A549 (cell line): ENCODE measurements at regions not wholly inside any gene's neighbourhood (a gene's known extent, or its start where the extent isn't known, plus 50 kb on each side); places are given as distances from the start of the nearest gene placed in this dataset.

Experiments used
- ATAC-seq, 2 experiments: fragments of 200-7000 bp in 1 of 2; fragments of >200 bp in 1 of 2; cut with Nextera tagmentation in 1 of 2; cut with Tn5 transposase in 1 of 2; 3 replicates each; pipeline versions ENCODE4 v1.8.0 to v1.9.1; 2018 to 2020; ENCODE audit warnings: mild to moderate bottlenecking in 1 of 2, moderate library complexity in 1 of 2
- CTCF ChIA-PET: fragments of 300-600 bp; sonication (Branson Sonifier 250); formaldehyde crosslinking; extraction: SDS; loops from one replicate; lab custom pipeline; 2021; ENCODE audit warnings: antibody characterized with exemption, inconsistent platforms; lab: Yijun Ruan, JAX
- POLR2A ChIA-PET: fragments of 350-600 bp; formaldehyde crosslinking; extraction: SDS; loops from one replicate; lab custom pipeline; 2021; ENCODE audit warnings: antibody characterized with exemption, inconsistent platforms; lab: Yijun Ruan, JAX
- DNase-seq, 2 experiments: peaks; one replicate each; pipeline versions ENCODE4 v3.0.0 to v3.0.0-alpha.2; 2011 to 2016; ENCODE audit warnings: low read depth in 1 of 2, low spot score in 1 of 2
- FAIRE-seq: peaks from 2 replicates; lab custom pipeline; 2011; peaks lifted over from hg19 to GRCh38; lab: Jason Lieb, UNC
- H3K27ac ChIP-seq, 2 experiments: fragments of >200 bp; sonication (Bioruptor Twin); formaldehyde crosslinking; 3 replicates each; pipeline ENCODE4 v1.5.1; 2016 to 2017
- H3K4me1 ChIP-seq: fragments of >200 bp; sonication (Bioruptor Twin); formaldehyde crosslinking; 3 replicates; pipeline ENCODE4 v1.6.1; 2016
- H3K4me2 ChIP-seq: fragments of >200 bp; sonication (Bioruptor Twin); formaldehyde crosslinking; 3 replicates; pipeline ENCODE4 v1.6.1; 2016
- H3K4me3 ChIP-seq: fragments of >200 bp; sonication (Bioruptor Twin); formaldehyde crosslinking; 3 replicates; pipeline ENCODE4 v1.5.1; 2016
- H3K9me3 ChIP-seq: fragments of >200 bp; sonication (Bioruptor Twin); formaldehyde crosslinking; 3 replicates; pipeline ENCODE4 v1.6.1; 2016
- CBX2 ChIP-seq: fragments of 200-600 bp; sonication (generic); IDR thresholded peaks from 2 replicates; pipeline ENCODE4 v1.6.1; 2016; ENCODE audit warnings: low read depth, mild to moderate bottlenecking, borderline replicate concordance
- CBX8 ChIP-seq: fragments of 200-600 bp; sonication (generic); IDR thresholded peaks from 2 replicates; pipeline ENCODE4 v1.6.1; 2016
- CHD4 ChIP-seq: fragments of 200-600 bp; sonication (generic); IDR thresholded peaks from 2 replicates; pipeline ENCODE4 v1.6.1; 2016; ENCODE audit warnings: antibody characterized with exemption, mild to moderate bottlenecking, borderline replicate concordance
- EHF ChIP-seq: fragments of 250-450 bp; sonication (Bioruptor Pico); IDR thresholded peaks from 2 replicates; pipeline ENCODE4 v1.5.0; 2020; ENCODE audit warnings: mild to moderate bottlenecking
- FOSL2 ChIP-seq, 2 experiments: fragments of 450-650 bp in 1 of 2; fragments of >200 bp in 1 of 2; sonication (Bioruptor Twin) in 1 of 2; formaldehyde crosslinking; IDR thresholded peaks; 2 replicates each; pipeline versions ENCODE4 v1.5.0 to v1.6.1; 2016 to 2020; ENCODE audit warnings: mild to moderate bottlenecking in 1 of 2, moderate library complexity in 1 of 2
- HDAC2 ChIP-seq: fragments of 200-600 bp; sonication (generic); IDR thresholded peaks from 2 replicates; pipeline ENCODE4 v1.6.1; 2016
- JUNB ChIP-seq: fragments of >200 bp; sonication (Bioruptor Twin); formaldehyde crosslinking; IDR thresholded peaks from 2 replicates; pipeline ENCODE4 v1.6.1; 2016
- KDM1A ChIP-seq: fragments of 200-600 bp; sonication (generic); IDR thresholded peaks from 2 replicates; pipeline ENCODE4 v1.6.1; 2016; ENCODE audit warnings: low read depth, mild to moderate bottlenecking
- KDM5A ChIP-seq: fragments of 200-600 bp; sonication (generic); IDR thresholded peaks from 2 replicates; pipeline ENCODE4 v1.6.1; 2016; ENCODE audit warnings: antibody characterized with exemption, mild to moderate bottlenecking
- MAFK ChIP-seq: fragments of 450-650 bp; IDR thresholded peaks from 2 replicates; pipeline ENCODE4 v1.6.1; 2014; ENCODE audit not compliant: partially characterized antibody
- MYC ChIP-seq: IDR thresholded peaks from 2 replicates; pipeline ENCODE4 v1.6.1; 2012; ENCODE audit warnings: mild to moderate bottlenecking, inconsistent platforms, low read length, improper control_type of control experiment, borderline replicate concordance
- NFE2L2 ChIP-seq: fragments of 150-350 bp; conservative IDR thresholded peaks from 2 replicates; pipeline ENCODE4 v1.6.1; 2014; ENCODE audit warnings: low read length
- NPAS2 ChIP-seq: fragments of 250-450 bp; sonication (Bioruptor Pico); IDR thresholded peaks from 2 replicates; pipeline ENCODE4 v1.8.0; 2022; ENCODE audit warnings: mild to moderate bottlenecking, moderate library complexity, borderline replicate concordance
- POLR2A ChIP-seq: IDR thresholded peaks from 2 replicates; pipeline ENCODE4 v1.6.1; 2012; ENCODE audit warnings: mild to moderate bottlenecking, low read length
- RARB ChIP-seq: fragments of 250-450 bp; sonication (Bioruptor Pico); IDR thresholded peaks from 2 replicates; pipeline ENCODE4 v1.8.0; 2021; ENCODE audit warnings: mild to moderate bottlenecking, moderate library complexity
- RFX5 ChIP-seq: fragments of 450-650 bp; IDR thresholded peaks from 2 replicates; pipeline ENCODE4 v1.7.1; 2014; ENCODE audit warnings: antibody characterized with exemption, mild to moderate bottlenecking, moderate library complexity
- SMC3 ChIP-seq: fragments of >200 bp; sonication (Bioruptor Twin); formaldehyde crosslinking; IDR thresholded peaks from 3 replicates; pipeline ENCODE4 v1.6.1; 2018; ENCODE audit warnings: inconsistent platforms
- SREBF2 ChIP-seq: fragments of 450-650 bp; IDR thresholded peaks from 2 replicates; pipeline ENCODE4 v1.6.1; 2014; ENCODE audit warnings: mild to moderate bottlenecking, moderate library complexity
- ZC3H11A ChIP-seq: fragments of 450-650 bp; IDR thresholded peaks from 2 replicates; pipeline ENCODE4 v1.6.1; 2014; ENCODE audit warnings: antibody characterized with exemption, mild to moderate bottlenecking
- ZNF302 ChIP-seq: fragments of 250-450 bp; sonication (Bioruptor Pico); IDR thresholded peaks from 2 replicates; pipeline ENCODE4 v1.9.0; 2021; ENCODE audit warnings: inconsistent platforms, mild to moderate bottlenecking, moderate library complexity
- WGBS: methylation state at CpG from one replicate; pipeline ENCODE4 v1.1.6; 2017; ENCODE audit errors: missing lambda C conversion rate; 5-methylcytosine and 5-hydroxymethylcytosine counted together
- TF ChIP-seq, protein P1 (sequence below): IDR thresholded peaks from 2 replicates; pipeline ENCODE4 v1.6.1; 2012; ENCODE audit warnings: low read depth, borderline replicate concordance
- TF ChIP-seq, protein P2 (sequence below): fragments of 250-450 bp; sonication (Bioruptor Pico); IDR thresholded peaks from 2 replicates; pipeline ENCODE4 v1.5.0; 2021; ENCODE audit warnings: mild to moderate bottlenecking, moderate library complexity, borderline replicate concordance
- TF ChIP-seq, protein P3 (sequence below): fragments of 450-650 bp; IDR thresholded peaks from 2 replicates; pipeline ENCODE4 v1.6.1; 2014; ENCODE audit warnings: antibody characterized with exemption
- TF ChIP-seq, protein P4 (sequence below): fragments of >200 bp; sonication (Bioruptor Twin); formaldehyde crosslinking; IDR thresholded peaks from 3 replicates; pipeline ENCODE4 v1.5.1; 2016
- TF ChIP-seq, protein P5 (sequence below): fragments of >200 bp; sonication (Bioruptor Twin); formaldehyde crosslinking; IDR thresholded peaks from 2 replicates; pipeline ENCODE4 v1.6.1; 2016

DNA sequence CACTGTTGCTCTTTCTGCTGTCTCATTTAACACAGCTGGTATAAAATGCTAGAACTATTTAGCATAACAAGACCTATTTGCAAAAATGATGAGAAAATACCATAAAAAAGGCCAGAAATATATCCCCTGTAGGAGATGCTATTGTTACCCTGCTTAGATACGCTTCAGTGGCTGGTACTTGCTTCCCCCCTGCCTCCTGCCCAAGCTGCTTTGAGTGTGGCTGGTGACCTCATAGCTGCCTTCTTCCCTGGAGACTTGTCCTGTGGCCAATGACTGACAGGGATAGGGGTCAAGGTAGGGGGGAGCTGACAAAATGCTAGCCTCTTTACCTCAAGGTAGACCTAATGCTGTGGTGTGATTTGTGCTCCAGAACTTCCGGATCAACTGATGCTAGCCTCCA, 150.2 kb upstream of the ZEB2 start:
- TF ChIP-seq CBX8, result no peak
- TF ChIP-seq RFX5, result no peak
- TF ChIP-seq MAFK, result no peak
- TF ChIP-seq KDM5A, result no peak
- TF ChIP-seq, protein P1, sequence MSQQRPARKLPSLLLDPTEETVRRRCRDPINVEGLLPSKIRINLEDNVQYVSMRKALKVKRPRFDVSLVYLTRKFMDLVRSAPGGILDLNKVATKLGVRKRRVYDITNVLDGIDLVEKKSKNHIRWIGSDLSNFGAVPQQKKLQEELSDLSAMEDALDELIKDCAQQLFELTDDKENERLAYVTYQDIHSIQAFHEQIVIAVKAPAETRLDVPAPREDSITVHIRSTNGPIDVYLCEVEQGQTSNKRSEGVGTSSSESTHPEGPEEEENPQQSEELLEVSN, result no peak
- TF ChIP-seq, protein P2, sequence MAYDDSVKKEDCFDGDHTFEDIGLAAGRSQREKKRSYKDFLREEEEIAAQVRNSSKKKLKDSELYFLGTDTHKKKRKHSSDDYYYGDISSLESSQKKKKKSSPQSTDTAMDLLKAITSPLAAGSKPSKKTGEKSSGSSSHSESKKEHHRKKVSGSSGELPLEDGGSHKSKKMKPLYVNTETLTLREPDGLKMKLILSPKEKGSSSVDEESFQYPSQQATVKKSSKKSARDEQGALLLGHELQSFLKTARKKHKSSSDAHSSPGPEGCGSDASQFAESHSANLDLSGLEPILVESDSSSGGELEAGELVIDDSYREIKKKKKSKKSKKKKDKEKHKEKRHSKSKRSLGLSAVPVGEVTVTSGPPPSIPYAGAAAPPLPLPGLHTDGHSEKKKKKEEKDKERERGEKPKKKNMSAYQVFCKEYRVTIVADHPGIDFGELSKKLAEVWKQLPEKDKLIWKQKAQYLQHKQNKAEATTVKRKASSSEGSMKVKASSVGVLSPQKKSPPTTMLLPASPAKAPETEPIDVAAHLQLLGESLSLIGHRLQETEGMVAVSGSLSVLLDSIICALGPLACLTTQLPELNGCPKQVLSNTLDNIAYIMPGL, result no peak
- no peak for TF ChIP-seq NPAS2 (CRISPR knock-in tag)
- no peak for TF ChIP-seq NFE2L2
- TF ChIP-seq SMC3, result no peak
- TF ChIP-seq, all 56 proteins: peak for 0
- H3K4me2 ChIP-seq, result no peak overlapping the region
- no peaks in the 10 kb centered on the region for H3K9me3 ChIP-seq
- ATAC-seq (no peak), FAIRE-seq (no peak), DNase-seq (no peak)
- H3K4me1 ChIP-seq, result 0 out of 3 replicates have a peak, but pooled peaks cover 4% of the 10 kb centered on the region
- ChIA-PET POLR2A (no interaction called here), CTCF (interaction anchor here (1.2 kb wide), 1 partner anchor 20 kb away, joined by 3 read pairs; no protein-coding TSS in a partner anchor)
- no peak overlapping the region for H3K4me3 ChIP-seq
- 80% methylated on average over 2 of the region's 2 CpGs for WGBS
- no peak overlapping the region for H3K27ac ChIP-seq

DNA sequence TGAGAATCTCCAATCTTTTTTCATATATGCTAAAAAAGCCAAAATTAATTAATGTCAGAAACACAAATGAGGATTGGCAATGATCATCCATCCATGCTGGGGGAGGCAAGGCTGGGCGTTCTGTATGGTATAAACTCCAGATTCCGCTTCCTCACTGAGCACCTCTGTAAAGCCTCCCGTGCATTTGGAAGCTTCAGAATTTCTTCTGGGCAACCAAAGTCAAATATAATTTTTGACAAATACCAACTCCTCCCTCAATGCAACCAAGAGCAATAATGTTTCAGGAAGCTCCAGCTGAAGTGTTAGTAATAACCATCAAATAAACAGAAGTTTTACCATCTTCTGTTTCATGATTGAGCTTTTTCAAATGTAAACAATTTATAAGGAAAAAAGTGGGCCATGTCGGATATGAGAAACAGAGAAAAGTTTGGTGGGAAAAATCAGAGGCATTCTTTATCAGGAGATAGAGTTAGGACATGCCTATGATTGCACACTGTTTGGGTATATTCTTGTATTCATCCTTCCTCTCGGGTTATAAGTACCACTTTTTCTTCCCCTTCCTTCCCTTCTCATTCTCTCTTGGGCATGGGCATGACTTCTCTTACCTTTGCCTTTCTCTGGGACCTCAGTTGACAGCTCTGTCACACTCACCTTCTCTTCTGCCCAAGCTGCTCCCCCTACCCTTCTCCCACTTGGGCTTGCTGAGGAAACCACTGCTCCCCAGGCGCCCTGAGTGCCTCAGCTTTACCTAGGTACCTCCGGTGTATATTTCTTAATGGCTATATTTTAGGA, 149.5 kb upstream of the ZEB2 start:
- TF ChIP-seq POLR2A, result no peak
- TF ChIP-seq, protein P3, sequence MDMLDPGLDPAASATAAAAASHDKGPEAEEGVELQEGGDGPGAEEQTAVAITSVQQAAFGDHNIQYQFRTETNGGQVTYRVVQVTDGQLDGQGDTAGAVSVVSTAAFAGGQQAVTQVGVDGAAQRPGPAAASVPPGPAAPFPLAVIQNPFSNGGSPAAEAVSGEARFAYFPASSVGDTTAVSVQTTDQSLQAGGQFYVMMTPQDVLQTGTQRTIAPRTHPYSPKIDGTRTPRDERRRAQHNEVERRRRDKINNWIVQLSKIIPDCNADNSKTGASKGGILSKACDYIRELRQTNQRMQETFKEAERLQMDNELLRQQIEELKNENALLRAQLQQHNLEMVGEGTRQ, result no peak
- TF ChIP-seq, protein P4, sequence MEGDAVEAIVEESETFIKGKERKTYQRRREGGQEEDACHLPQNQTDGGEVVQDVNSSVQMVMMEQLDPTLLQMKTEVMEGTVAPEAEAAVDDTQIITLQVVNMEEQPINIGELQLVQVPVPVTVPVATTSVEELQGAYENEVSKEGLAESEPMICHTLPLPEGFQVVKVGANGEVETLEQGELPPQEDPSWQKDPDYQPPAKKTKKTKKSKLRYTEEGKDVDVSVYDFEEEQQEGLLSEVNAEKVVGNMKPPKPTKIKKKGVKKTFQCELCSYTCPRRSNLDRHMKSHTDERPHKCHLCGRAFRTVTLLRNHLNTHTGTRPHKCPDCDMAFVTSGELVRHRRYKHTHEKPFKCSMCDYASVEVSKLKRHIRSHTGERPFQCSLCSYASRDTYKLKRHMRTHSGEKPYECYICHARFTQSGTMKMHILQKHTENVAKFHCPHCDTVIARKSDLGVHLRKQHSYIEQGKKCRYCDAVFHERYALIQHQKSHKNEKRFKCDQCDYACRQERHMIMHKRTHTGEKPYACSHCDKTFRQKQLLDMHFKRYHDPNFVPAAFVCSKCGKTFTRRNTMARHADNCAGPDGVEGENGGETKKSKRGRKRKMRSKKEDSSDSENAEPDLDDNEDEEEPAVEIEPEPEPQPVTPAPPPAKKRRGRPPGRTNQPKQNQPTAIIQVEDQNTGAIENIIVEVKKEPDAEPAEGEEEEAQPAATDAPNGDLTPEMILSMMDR, result no peak
- TF ChIP-seq ZNF302, result no peak
- TF ChIP-seq JUNB, result no peak
- TF ChIP-seq SREBF2, result no peak
- 83% methylated on average over 7 of the region's 7 CpGs for WGBS
- no peak overlapping the region for H3K4me2 ChIP-seq
- no peak for DNase-seq
- H3K9me3 ChIP-seq, result no peaks in the 10 kb centered on the region
- no peak for ATAC-seq
- H3K27ac ChIP-seq, result no peak overlapping the region
- POLR2A ChIA-PET, result no interaction called here
- CTCF ChIA-PET, result interaction anchor here (1.0 to 1.2 kb wide), 2 partner anchors 21 to 1094 kb away, joined by 3 read pairs; no protein-coding TSS in a partner anchor
- H3K4me1 ChIP-seq, result 0 out of 3 replicates have a peak, but pooled peaks cover 4% of the 10 kb centered on the region
- H3K4me3 ChIP-seq, result no peak overlapping the region
- no peak for FAIRE-seq

DNA sequence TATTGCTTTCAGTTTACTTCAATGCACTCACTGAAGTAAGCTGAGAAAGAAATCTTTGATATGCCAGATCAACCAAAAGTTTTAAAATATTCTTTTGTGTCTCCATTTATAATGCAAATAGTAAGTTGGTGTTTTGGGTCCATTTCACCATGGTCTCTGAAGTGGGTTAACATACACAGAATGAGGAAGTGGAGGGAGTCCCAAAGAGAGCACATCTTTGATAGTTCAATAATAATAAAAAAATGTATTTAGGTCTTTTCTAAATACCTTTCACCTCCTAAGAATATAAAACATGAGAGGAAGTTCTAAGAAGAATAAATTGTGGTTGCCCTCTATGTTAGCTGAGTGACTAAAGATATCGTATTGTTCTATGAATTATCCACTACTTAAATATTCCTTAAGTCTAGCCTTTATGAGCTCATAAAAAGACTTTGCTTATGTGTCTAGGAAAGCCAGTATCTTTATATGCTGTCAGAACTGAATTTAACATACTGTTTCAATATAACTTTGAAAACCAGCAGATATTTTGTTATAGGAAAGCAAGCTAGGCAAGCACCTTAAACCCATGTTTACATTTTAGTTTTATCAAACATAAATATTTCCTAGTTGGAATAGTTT, 148.7 kb upstream of the ZEB2 start:
- Histone ChIP-seq H3K9me3 (no peaks in the 10 kb centered on the region), H3K4me1 (0 out of 3 replicates have a peak, but pooled peaks cover 4% of the 10 kb centered on the region), H3K4me2 (no peak overlapping the region), H3K4me3 (no peak overlapping the region), H3K27ac (no peak overlapping the region)
- no peak for ATAC-seq
- CTCF ChIA-PET, result interaction anchor here (1.0 kb wide), 1 partner anchor 1093 kb away, joined by 3 read pairs; no protein-coding TSS in a partner anchor
- no peak for FAIRE-seq
- 84% methylated on average over 1 of the region's 1 CpG for WGBS
- DNase-seq, result no peak
- POLR2A ChIA-PET, result no interaction called here
- TF ChIP-seq FOSL2 (IDR thresholded peaks at IDR 0.05) (no peak), FOSL2 (CRISPR knock-in tag; IDR thresholded peaks at IDR 0.05) (no peak), POLR2A (no peak), RFX5 (no peak), CHD4 (no peak), EHF (CRISPR knock-in tag) (no peak), NPAS2 (CRISPR knock-in tag) (no peak), KDM1A (no peak), RARB (CRISPR knock-in tag) (no peak), ZC3H11A (no peak), CBX2 (no peak), MYC (no peak), ZNF302 (no peak), HDAC2 (no peak)
- TF ChIP-seq, protein P2, result no peak
- TF ChIP-seq, protein P5, sequence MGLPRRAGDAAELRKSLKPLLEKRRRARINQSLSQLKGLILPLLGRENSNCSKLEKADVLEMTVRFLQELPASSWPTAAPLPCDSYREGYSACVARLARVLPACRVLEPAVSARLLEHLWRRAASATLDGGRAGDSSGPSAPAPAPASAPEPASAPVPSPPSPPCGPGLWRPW, result no peak
